C4-2B (cell line): ENCODE measurements at regions not wholly inside any gene's neighbourhood (a gene's known extent, or its start where the extent isn't known, plus 50 kb on each side); places are given as distances from the start of the nearest gene placed in this dataset.

Experiments
- H3K27ac ChIP-seq: fragments of 450-650 bp; 2 replicates; pipeline ENCODE4 v1.5.1; 2017
- CTCF ChIP-seq: fragments of 450-650 bp; conservative IDR thresholded peaks from 2 replicates; pipeline ENCODE4 v1.5.1; 2017; ENCODE audit warnings: mild to moderate bottlenecking
- ZFX ChIP-seq: fragments of 450-650 bp; IDR thresholded peaks from 2 replicates; pipeline ENCODE4 v1.6.1; 2017

GRCh38 chr2:129819855-129820254 is 159.6 kb upstream of the RAB6C start:
- TF ChIP-seq CTCF (no peak), ZFX (no peak)
- H3K27ac ChIP-seq, result no peak overlapping the region

- TF ChIP-seq CTCF (no peak), ZFX (no peak)
- no peak overlapping the region for H3K27ac ChIP-seq
Measured at GRCh38 chr2:129820908-129821307, 158.6 kb upstream of the RAB6C start.

GRCh38 chr2:129821445-129821844 is 158.0 kb upstream of the RAB6C start:
- TF ChIP-seq ZFX (no peak), CTCF (no peak)

GRCh38 chr2:129823044-129823443 is 156.4 kb upstream of the RAB6C start:
- H3K27ac ChIP-seq, result no peak overlapping the region
- TF ChIP-seq CTCF, result no peak
- no peak for TF ChIP-seq ZFX

More at GRCh38 chr2:129821445-129821844, 158.0 kb upstream of the RAB6C start:
- no peak overlapping the region for H3K27ac ChIP-seq

- no peak overlapping the region for H3K27ac ChIP-seq
- TF ChIP-seq CTCF (no peak), ZFX (no peak)
Measured at GRCh38 chr2:129827311-129828090, 152.0 kb upstream of the RAB6C start.

GRCh38 chr2:129828792-129829191 is 150.7 kb upstream of the RAB6C start:
- no peak overlapping the region for H3K27ac ChIP-seq
- no peak; the same call in 1 of the 2 replicates for TF ChIP-seq ZFX
- no peak for TF ChIP-seq CTCF

- no peak overlapping the region for H3K27ac ChIP-seq
- no peak for TF ChIP-seq ZFX
- no peak for TF ChIP-seq CTCF
Measured at GRCh38 chr2:129829588-129829987, 149.9 kb upstream of the RAB6C start.
